ENCODE measurements at regions not wholly inside any gene's neighbourhood (a gene's known extent, or its start where the extent isn't known, plus 50 kb on each side); places are given as distances from the start of the nearest gene placed in this dataset.

DNA sequence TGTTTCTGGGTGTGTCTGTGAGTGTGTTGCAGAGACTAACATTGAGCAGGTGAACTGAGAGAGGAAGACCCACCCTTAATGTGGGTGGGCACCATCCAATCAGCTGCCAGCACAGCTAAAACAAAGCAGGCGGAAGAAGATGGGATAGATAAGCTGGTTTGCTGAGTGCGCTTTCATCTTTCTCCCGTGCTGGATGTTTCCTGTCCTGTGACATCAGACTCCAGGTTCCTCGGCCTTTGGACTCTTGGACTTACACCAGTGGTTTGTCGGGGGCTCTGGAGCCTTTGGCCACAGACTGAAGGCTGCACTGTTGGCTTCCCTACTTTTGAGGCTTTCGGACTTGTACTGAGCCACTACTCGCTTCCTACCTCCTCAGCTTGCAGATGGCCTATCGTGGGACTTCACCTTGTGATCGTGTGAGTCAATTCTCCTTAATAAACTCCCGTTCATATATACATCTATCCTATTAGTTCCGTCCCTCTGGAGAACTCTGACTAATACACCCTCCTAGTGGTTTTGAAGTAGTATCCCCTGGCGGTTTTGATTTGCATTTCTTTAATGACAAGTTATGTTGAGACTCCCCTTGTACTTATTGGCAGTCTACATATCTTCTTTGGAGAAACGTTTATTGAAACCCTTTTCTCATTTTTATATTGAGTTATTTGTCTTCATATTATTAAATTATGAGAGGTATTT is 546.6 kb upstream of the TMPRSS15 start:
- no peak for DNase-seq
- H3K9me3 Mint-ChIP-seq: peaks cover under 1% of the 10 kb centered on the region

DNA sequence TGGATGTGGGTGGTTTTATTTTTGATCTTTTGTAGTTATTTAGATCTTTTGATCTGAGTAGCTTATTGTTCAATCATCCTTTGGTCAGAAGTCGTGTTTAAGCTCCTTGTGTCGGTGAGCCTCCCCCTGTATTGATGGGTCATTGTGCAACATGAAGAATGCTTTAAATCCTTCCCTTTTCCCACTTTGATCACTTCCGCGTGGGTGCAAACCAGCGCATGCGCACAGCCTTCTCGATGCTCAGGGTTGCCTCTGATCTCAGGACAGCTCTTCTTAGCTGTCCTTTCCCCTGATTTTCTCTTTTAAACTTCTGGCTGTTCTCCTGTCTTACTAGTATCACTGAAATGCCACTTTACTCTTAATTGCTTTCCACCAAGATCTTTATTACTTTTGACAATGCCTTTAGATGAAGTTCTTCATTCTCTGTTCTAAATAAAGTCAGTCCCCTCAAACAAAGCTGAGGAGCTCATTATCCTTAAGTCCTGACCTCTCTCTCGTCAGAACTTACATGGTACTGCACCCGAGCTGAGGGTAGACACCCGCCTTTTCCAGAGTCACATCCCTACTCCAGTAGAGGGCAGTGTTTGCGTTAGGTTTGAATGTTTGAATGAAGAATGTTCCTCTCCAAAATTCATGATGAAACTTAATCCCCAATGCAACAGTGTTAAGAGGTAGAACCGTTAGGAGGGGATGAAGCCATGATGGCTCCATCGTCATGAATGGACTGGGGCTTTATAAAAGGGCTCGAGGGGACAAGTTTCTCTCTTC is 547.9 kb upstream of the TMPRSS15 start:
- no peak for ATAC-seq
- no peaks in the 10 kb centered on the region for H3K36me3 Mint-ChIP-seq (ENCODE audit: insufficient read depth)
- DNase-seq: no peak
- H3K27me3 Mint-ChIP-seq (ENCODE audit: low read depth): no peaks in the 10 kb centered on the region
- no peak overlapping the region for H3K4me3 Mint-ChIP-seq
- no peaks in the 10 kb centered on the region for H3K4me1 Mint-ChIP-seq (ENCODE audit: low read depth)
- peaks cover 3% of the 10 kb centered on the region for H3K9me3 Mint-ChIP-seq

More for the DNA sequence above, 546.6 kb upstream of the TMPRSS15 start:
- Mint-ChIP-seq H3K36me3 (ENCODE audit: insufficient read depth) (no peaks in the 10 kb centered on the region), H3K27me3 (ENCODE audit: low read depth) (no peaks in the 10 kb centered on the region), H3K4me1 (ENCODE audit: low read depth) (no peaks in the 10 kb centered on the region), H3K4me3 (no peak overlapping the region)
- ATAC-seq: no peak

GRCh38 chr21:18954441-18954844 is 550.9 kb upstream of the TMPRSS15 start:
- ATAC-seq (no peak), DNase-seq (no peak)

DNA sequence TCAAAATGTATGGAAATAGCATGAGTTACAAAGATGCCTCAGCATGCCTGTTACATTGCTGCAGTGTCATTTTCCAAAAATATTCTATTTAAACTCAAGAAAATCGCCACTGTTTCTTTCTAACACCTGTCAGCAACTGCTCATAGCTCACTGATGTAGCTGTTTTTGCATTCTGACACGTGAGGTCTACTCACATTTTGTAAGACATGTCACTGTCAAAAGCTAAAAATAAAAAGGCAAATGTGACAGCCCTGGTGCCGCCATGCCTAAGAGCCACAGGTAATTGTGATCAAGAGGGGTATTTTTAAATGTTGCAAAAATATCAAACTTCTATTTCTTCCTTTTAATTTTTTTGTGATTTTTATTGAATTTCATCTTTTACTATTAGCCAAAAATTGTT is 556.2 kb upstream of the TMPRSS15 start:
- DNase-seq (no peak), ATAC-seq (no peak)
- Mint-ChIP-seq H3K9me3 (peaks cover 4% of the 10 kb centered on the region), H3K4me1 (ENCODE audit: low read depth) (no peaks in the 10 kb centered on the region), H3K4me3 (no peak overlapping the region), H3K36me3 (ENCODE audit: insufficient read depth) (no peaks in the 10 kb centered on the region), H3K27me3 (ENCODE audit: low read depth) (no peaks in the 10 kb centered on the region)

More at GRCh38 chr21:18954441-18954844, 550.9 kb upstream of the TMPRSS15 start:
- Mint-ChIP-seq H3K27me3 (ENCODE audit: low read depth) (no peaks in the 10 kb centered on the region), H3K4me3 (no peak overlapping the region), H3K36me3 (ENCODE audit: insufficient read depth) (no peaks in the 10 kb centered on the region), H3K4me1 (ENCODE audit: low read depth) (no peaks in the 10 kb centered on the region), H3K9me3 (peaks cover 4% of the 10 kb centered on the region)

DNA sequence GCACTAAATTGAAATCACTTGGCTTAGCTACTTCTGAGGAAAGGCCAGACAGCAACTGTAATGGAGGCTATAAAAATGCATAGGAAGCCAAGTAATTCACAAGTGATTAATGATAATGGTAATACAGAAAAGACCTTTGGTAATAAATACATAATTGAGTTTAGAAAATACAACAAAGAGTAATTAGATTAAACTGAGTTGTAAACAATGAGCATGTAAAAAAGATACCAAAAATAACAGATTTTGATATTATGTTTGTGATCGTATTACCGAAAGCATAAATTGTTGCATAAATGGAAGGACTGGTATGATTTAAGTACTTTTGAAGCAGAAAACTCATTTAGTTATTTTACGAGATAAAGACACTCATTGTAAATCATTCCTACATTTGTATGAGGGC is 556.7 kb upstream of the TMPRSS15 start:
- Mint-ChIP-seq H3K4me1 (ENCODE audit: low read depth) (no peaks in the 10 kb centered on the region), H3K27me3 (ENCODE audit: low read depth) (no peaks in the 10 kb centered on the region), H3K9me3 (peaks cover 4% of the 10 kb centered on the region), H3K4me3 (no peak overlapping the region), H3K36me3 (ENCODE audit: insufficient read depth) (no peaks in the 10 kb centered on the region)
- DNase-seq: no peak
- no peak for ATAC-seq

GRCh38 chr21:18970416-18970815 is 566.8 kb upstream of the TMPRSS15 start:
- H3K36me3 Mint-ChIP-seq (ENCODE audit: insufficient read depth): no peaks in the 10 kb centered on the region
- no peak for ATAC-seq

DNA sequence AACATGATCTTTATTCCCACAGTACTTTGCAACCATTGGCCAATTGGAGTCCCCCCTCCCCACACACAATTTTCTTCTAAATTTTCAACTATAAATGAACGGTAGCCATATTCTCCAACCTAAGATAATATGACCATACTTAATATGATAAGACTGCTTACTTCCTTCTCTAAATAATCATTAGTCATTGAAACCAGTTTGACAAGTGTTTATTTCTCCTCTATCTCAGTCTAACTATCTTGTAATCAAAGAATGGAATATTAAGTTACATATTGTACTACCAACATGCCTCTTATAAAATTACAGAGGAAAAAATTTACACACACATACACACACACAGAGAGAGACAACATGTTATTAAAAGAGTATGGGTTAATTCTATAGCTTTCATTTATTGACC is 567.4 kb upstream of the TMPRSS15 start:
- H3K9me3 Mint-ChIP-seq: peaks cover 12% of the 10 kb centered on the region
- H3K27me3 Mint-ChIP-seq (ENCODE audit: low read depth): no peaks in the 10 kb centered on the region
- ATAC-seq: no peak
- no peak overlapping the region for H3K4me3 Mint-ChIP-seq
- DNase-seq: no peak
- H3K4me1 Mint-ChIP-seq (ENCODE audit: low read depth): no peaks in the 10 kb centered on the region
- H3K36me3 Mint-ChIP-seq (ENCODE audit: insufficient read depth): no peaks in the 10 kb centered on the region

More at GRCh38 chr21:18970416-18970815, 566.8 kb upstream of the TMPRSS15 start:
- H3K9me3 Mint-ChIP-seq: peaks cover 7% of the 10 kb centered on the region
- no peak overlapping the region for H3K4me3 Mint-ChIP-seq
- H3K4me1 Mint-ChIP-seq (ENCODE audit: low read depth): no peaks in the 10 kb centered on the region
- H3K27me3 Mint-ChIP-seq (ENCODE audit: low read depth): no peaks in the 10 kb centered on the region
- no peak for DNase-seq

GRCh38 chr21:18985584-18985983 is 582.0 kb upstream of the TMPRSS15 start:
- no peak for ATAC-seq
- no peaks in the 10 kb centered on the region for H3K36me3 Mint-ChIP-seq (ENCODE audit: insufficient read depth)

GRCh38 chr21:18986197-18986596 is 582.6 kb upstream of the TMPRSS15 start:
- Mint-ChIP-seq H3K4me3 (no peak overlapping the region), H3K36me3 (ENCODE audit: insufficient read depth) (no peaks in the 10 kb centered on the region), H3K9me3 (peaks cover 21% of the 10 kb centered on the region), H3K27me3 (ENCODE audit: low read depth) (no peaks in the 10 kb centered on the region), H3K4me1 (ENCODE audit: low read depth) (no peaks in the 10 kb centered on the region)
- no peak for DNase-seq
- ATAC-seq: no peak

More at GRCh38 chr21:18985584-18985983, 582.0 kb upstream of the TMPRSS15 start:
- Mint-ChIP-seq H3K9me3 (peaks cover 21% of the 10 kb centered on the region), H3K27me3 (ENCODE audit: low read depth) (no peaks in the 10 kb centered on the region), H3K4me3 (no peak overlapping the region), H3K4me1 (ENCODE audit: low read depth) (no peaks in the 10 kb centered on the region)
- no peak for DNase-seq

GRCh38 chr21:18987520-18988026 is 584.0 kb upstream of the TMPRSS15 start:
- no peaks in the 10 kb centered on the region for H3K27me3 Mint-ChIP-seq (ENCODE audit: low read depth)

DNA sequence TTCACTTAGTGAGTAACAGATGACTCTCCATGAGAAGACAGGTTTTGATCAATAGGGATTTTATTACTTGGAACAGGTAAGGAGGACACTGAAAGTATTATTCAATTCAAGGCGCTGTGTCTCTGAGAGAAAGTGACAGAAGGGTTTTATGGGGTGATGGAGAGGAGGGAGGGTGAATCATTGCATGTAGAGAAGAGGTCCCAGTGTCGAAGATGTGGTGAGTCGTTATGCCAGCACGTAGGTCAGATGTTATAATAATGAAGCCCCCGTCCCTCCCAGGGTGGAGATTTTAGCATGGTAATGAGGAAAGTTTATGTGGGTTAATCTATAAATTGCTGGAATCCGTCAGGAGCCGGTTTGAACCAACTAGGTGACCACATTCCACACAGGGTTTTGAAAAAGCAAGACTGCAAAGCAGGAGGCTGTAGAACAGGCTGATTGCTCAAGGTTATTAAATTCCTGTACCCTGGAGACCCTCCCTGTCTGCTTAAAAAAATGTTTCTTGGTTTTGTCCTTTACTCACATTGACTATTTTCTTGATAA is 586.4 kb upstream of the TMPRSS15 start:
- DNase-seq (no peak), ATAC-seq (no peak)
- H3K9me3 Mint-ChIP-seq: peaks cover 12% of the 10 kb centered on the region
- no peak overlapping the region for H3K4me3 Mint-ChIP-seq
- no peaks in the 10 kb centered on the region for H3K36me3 Mint-ChIP-seq (ENCODE audit: insufficient read depth)
- H3K4me1 Mint-ChIP-seq (ENCODE audit: low read depth): no peaks in the 10 kb centered on the region
- no peaks in the 10 kb centered on the region for H3K27me3 Mint-ChIP-seq (ENCODE audit: low read depth)

More at GRCh38 chr21:18987520-18988026, 584.0 kb upstream of the TMPRSS15 start:
- Mint-ChIP-seq H3K4me1 (ENCODE audit: low read depth) (no peaks in the 10 kb centered on the region), H3K4me3 (no peak overlapping the region), H3K9me3 (peaks cover 17% of the 10 kb centered on the region), H3K36me3 (ENCODE audit: insufficient read depth) (no peaks in the 10 kb centered on the region)
- ATAC-seq (no peak), DNase-seq (no peak)

GRCh38 chr21:18991846-18992245 is 588.3 kb upstream of the TMPRSS15 start:
- peaks cover 6% of the 10 kb centered on the region for H3K9me3 Mint-ChIP-seq
- ATAC-seq (no peak), DNase-seq (no peak)
- H3K36me3 Mint-ChIP-seq (ENCODE audit: insufficient read depth): no peaks in the 10 kb centered on the region
- no peaks in the 10 kb centered on the region for H3K4me1 Mint-ChIP-seq (ENCODE audit: low read depth)
- no peak overlapping the region for H3K4me3 Mint-ChIP-seq
- H3K27me3 Mint-ChIP-seq (ENCODE audit: low read depth): no peaks in the 10 kb centered on the region

- H3K9me3 Mint-ChIP-seq: peaks cover 12% of the 10 kb centered on the region
These were observed 606.7 kb upstream of the TMPRSS15 start for GRCh38 chr21:19010251-19010650.

GRCh38 chr21:19010996-19011395 is 607.4 kb upstream of the TMPRSS15 start:
- H3K36me3 Mint-ChIP-seq (ENCODE audit: insufficient read depth): no peaks in the 10 kb centered on the region
- H3K27me3 Mint-ChIP-seq (ENCODE audit: low read depth): no peaks in the 10 kb centered on the region
- H3K4me3 Mint-ChIP-seq: no peak overlapping the region
- ATAC-seq (no peak), DNase-seq (no peak)
- H3K9me3 Mint-ChIP-seq: peaks cover 12% of the 10 kb centered on the region
- no peaks in the 10 kb centered on the region for H3K4me1 Mint-ChIP-seq (ENCODE audit: low read depth)

More at GRCh38 chr21:19010251-19010650, 606.7 kb upstream of the TMPRSS15 start:
- DNase-seq: no peak
- no peak for ATAC-seq
- H3K4me1 Mint-ChIP-seq (ENCODE audit: low read depth): no peaks in the 10 kb centered on the region
- H3K36me3 Mint-ChIP-seq (ENCODE audit: insufficient read depth): no peaks in the 10 kb centered on the region
- no peak overlapping the region for H3K4me3 Mint-ChIP-seq
- H3K27me3 Mint-ChIP-seq (ENCODE audit: low read depth): no peaks in the 10 kb centered on the region

Data from activated T-cell treated with anti-CD3 and anti-CD28 coated beads, Interleukin-2, amount 50 U/mL, for 4 hours (primary cell).